DND-41 (cell line): ENCODE measurements at regions not wholly inside any gene's neighbourhood (a gene's known extent, or its start where the extent isn't known, plus 50 kb on each side); places are given as distances from the start of the nearest gene placed in this dataset.

ENCODE experiments used
- EZH2 ChIP-seq: IDR thresholded peaks from 3 replicates; pipeline ENCODE4 v1.6.1; 2012; ENCODE audit warnings: borderline replicate concordance, low read depth, mild to moderate bottlenecking, moderate library complexity, low read length, inconsistent platforms; ENCODE audit not compliant: severe bottlenecking
- TF ChIP-seq, protein P1 (sequence below): IDR thresholded peaks from 2 replicates; pipeline ENCODE4 v1.5.1; 2012; ENCODE audit warnings: borderline replicate concordance, low read length, moderate library complexity, mild to moderate bottlenecking; ENCODE audit not compliant: poor library complexity, severe bottlenecking; ENCODE audit errors: extremely low read depth

DNA sequence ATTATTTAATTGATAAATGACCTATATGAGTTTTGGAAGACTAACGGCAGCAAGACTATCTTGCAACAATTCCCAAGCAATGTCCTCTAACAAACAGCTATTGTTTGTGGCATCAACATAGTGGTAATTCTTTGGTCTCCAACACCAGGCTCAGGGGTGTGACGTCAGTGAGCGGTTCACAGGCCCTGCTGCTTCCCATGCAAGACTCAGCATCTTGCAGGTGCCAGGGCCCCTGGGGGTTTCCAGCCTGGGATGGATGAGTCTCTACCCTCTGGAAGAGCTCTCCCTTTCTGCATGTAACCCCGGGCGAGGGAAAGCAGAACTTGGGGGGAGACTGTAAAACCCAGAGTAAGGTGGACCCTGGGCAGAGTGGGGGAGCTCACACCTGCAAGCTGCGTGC is 164.7 kb downstream of the ACTR3B start:
- TF ChIP-seq, protein P1, sequence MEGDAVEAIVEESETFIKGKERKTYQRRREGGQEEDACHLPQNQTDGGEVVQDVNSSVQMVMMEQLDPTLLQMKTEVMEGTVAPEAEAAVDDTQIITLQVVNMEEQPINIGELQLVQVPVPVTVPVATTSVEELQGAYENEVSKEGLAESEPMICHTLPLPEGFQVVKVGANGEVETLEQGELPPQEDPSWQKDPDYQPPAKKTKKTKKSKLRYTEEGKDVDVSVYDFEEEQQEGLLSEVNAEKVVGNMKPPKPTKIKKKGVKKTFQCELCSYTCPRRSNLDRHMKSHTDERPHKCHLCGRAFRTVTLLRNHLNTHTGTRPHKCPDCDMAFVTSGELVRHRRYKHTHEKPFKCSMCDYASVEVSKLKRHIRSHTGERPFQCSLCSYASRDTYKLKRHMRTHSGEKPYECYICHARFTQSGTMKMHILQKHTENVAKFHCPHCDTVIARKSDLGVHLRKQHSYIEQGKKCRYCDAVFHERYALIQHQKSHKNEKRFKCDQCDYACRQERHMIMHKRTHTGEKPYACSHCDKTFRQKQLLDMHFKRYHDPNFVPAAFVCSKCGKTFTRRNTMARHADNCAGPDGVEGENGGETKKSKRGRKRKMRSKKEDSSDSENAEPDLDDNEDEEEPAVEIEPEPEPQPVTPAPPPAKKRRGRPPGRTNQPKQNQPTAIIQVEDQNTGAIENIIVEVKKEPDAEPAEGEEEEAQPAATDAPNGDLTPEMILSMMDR: no peak
- TF ChIP-seq EZH2: no peak
